ENCODE measurements at regions not wholly inside any gene's neighbourhood (a gene's known extent, or its start where the extent isn't known, plus 50 kb on each side); places are given as distances from the start of the nearest gene placed in this dataset.
"Not testable (repeated sequence)": the region's sequence is repeated elsewhere in the genome, so short reads cannot be mapped to it uniquely, and the experiment has no call there.

- ChIA-PET CTCF (no interaction called here), POLR2A (no interaction called here)
- DNase-seq (ENCODE audit: extremely low spot score): no peak
- no peak for TF ChIP-seq FOXK2 (IDR thresholded peaks at IDR 0.05)
- TF ChIP-seq L3MBTL2 (conservative IDR thresholded peaks at IDR 0.05): no peak
- no peak for TF ChIP-seq ARNT (IDR thresholded peaks at IDR 0.05)
- no peak for TF ChIP-seq SUZ12 (IDR thresholded peaks at IDR 0.05)
- TF ChIP-seq CTBP1 (IDR thresholded peaks at IDR 0.05; ENCODE audit: borderline replicate concordance): no peak
- TF ChIP-seq LEF1 (IDR thresholded peaks at IDR 0.05; ENCODE audit: borderline replicate concordance): no peak
- no peak for TF ChIP-seq HDGF (IDR thresholded peaks at IDR 0.05; ENCODE audit: borderline replicate concordance)
- TF ChIP-seq NFRKB (IDR thresholded peaks at IDR 0.05): no peak
- TF ChIP-seq TARDBP (IDR thresholded peaks at IDR 0.05): no peak
- TF ChIP-seq ZNF384 (IDR thresholded peaks at IDR 0.05): no peak
- no peak for TF ChIP-seq BHLHE40 (IDR thresholded peaks at IDR 0.05; ENCODE audit: borderline replicate concordance)
Observed at GRCh38 chr1:203995228-203995627, 77.7 kb upstream of the SOX13 start.

GRCh38 chr1:203996126-203996525 is 76.8 kb upstream of the SOX13 start:
- peak; percentile 47 for DNase-seq (ENCODE audit: extremely low spot score)
- POLR2A ChIA-PET: no interaction called here
- CTCF ChIA-PET: no interaction called here
- TF ChIP-seq ELF4 (IDR thresholded peaks at IDR 0.05) (no peak), FOXA1 (IDR thresholded peaks at IDR 0.05) (no peak), CTBP1 (IDR thresholded peaks at IDR 0.05; ENCODE audit: borderline replicate concordance) (no peak)
- TF ChIP-seq, protein P1, sequence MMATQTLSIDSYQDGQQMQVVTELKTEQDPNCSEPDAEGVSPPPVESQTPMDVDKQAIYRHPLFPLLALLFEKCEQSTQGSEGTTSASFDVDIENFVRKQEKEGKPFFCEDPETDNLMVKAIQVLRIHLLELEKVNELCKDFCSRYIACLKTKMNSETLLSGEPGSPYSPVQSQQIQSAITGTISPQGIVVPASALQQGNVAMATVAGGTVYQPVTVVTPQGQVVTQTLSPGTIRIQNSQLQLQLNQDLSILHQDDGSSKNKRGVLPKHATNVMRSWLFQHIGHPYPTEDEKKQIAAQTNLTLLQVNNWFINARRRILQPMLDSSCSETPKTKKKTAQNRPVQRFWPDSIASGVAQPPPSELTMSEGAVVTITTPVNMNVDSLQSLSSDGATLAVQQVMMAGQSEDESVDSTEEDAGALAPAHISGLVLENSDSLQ (IDR thresholded peaks at IDR 0.05): peak; percentile 49

DNA sequence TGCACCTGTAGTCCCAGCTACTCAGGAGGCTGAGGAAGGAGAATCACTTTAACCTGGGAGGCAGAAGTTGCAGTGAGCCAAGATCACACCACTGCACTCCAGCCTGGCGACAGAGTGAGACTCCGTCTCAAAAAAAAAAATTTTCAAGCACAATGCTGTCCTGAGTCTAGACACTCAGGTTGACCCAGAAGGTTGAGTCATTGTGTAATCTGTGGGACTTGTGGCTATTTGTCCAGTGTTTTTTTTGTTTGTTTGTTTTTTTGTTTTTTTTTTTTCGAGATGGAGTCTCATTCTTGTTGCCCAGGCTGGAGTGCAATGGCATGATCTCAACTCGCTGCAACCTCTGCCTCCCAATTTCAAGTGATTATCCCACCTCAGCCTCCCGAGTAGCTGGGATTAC is 74.3 kb upstream of the SOX13 start:
- POLR2A ChIA-PET; CTCF ChIA-PET; DNase-seq (ENCODE audit: extremely low spot score): not testable (repeated sequence)

DNA sequence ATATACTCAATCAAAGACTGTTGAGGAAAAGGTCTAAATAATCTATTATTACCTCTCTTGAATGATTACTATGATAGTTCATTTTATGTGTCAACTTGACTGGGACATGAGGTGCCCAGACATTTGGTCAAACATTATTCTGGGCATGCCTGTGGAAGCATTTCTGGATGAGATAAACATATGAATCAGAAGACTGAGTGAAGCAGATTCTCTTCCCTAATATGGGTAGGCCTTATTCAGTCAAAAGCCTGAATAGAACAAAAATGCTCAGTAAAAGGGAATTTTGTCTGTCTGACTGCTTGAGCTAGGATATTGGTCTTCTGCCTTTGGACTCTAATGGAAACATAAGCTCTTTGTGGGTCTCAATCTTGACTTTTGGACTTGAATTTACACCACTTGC is 73.3 kb upstream of the SOX13 start:
- no peak for DNase-seq (ENCODE audit: extremely low spot score)
- POLR2A ChIA-PET: no interaction called here
- no peak for TF ChIP-seq FOXM1 (IDR thresholded peaks at IDR 0.05; ENCODE audit: borderline replicate concordance)
- TF ChIP-seq ZNF384 (IDR thresholded peaks at IDR 0.05): no peak
- no peak for TF ChIP-seq SUZ12 (IDR thresholded peaks at IDR 0.05)
- TF ChIP-seq ARNT (IDR thresholded peaks at IDR 0.05): no peak
- TF ChIP-seq HDGF (IDR thresholded peaks at IDR 0.05; ENCODE audit: borderline replicate concordance): no peak
- no peak for TF ChIP-seq SP1 (IDR thresholded peaks at IDR 0.05)
- TF ChIP-seq NFRKB (IDR thresholded peaks at IDR 0.05): no peak
- TF ChIP-seq ELF4 (IDR thresholded peaks at IDR 0.05): no peak
- TF ChIP-seq FOXK2 (IDR thresholded peaks at IDR 0.05): no peak
- no peak for TF ChIP-seq TARDBP (IDR thresholded peaks at IDR 0.05)
- TF ChIP-seq FOXA1 (IDR thresholded peaks at IDR 0.05): no peak
- TF ChIP-seq LEF1 (IDR thresholded peaks at IDR 0.05; ENCODE audit: borderline replicate concordance): no peak
- TF ChIP-seq, protein P1 (IDR thresholded peaks at IDR 0.05): no peak
- no peak for TF ChIP-seq BHLHE40 (IDR thresholded peaks at IDR 0.05; ENCODE audit: borderline replicate concordance)
- CTCF ChIA-PET: no interaction called here

DNA sequence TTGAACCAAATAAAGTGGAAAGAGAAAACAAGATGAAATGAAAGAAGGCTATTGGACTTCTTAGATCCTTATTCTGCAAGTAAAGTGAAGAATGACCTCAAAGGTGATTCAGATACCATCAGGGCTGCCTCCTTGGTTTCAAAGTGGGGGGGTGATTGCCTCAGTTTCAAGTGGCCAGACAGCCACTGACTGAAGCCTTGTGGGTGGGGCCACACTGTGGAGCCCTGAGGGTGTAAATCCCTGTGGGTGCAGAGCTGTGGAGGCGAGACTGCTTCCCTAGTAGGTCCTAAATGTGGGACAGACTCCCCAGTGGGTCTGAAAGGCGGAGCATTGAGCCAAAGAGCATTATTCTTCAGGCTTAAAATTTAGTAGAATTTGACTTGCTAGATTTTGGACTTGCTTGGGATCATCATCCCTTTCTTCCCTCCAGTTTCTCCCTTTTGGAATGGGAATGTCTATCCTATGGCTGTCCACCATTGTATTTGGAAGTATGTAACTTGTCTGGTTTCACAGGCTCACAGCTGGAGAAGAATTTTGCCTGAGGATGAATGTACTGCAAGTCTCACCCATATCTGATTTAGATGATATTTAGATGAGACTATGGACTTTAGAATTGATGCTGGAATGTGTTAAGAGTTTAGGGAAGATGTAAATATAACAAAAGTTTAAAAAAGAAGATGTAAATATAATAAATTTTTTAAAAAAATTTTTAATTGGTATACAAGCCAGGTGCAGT is 71.6 kb upstream of the SOX13 start:
- ChIA-PET CTCF (no interaction called here), POLR2A (no interaction called here)
- no peak for DNase-seq (ENCODE audit: extremely low spot score)
- TF ChIP-seq FOXA1 (IDR thresholded peaks at IDR 0.05) (no peak), FOXK2 (IDR thresholded peaks at IDR 0.05) (no peak)

GRCh38 chr1:204002614-204003013 is 70.3 kb upstream of the SOX13 start:
- CTCF ChIA-PET: no interaction called here

GRCh38 chr1:204003536-204003935 is 69.4 kb upstream of the SOX13 start:
- TF ChIP-seq CTBP1 (IDR thresholded peaks at IDR 0.05; ENCODE audit: borderline replicate concordance): no peak
- TF ChIP-seq L3MBTL2 (conservative IDR thresholded peaks at IDR 0.05): no peak
- TF ChIP-seq SUZ12 (IDR thresholded peaks at IDR 0.05): no peak
- no peak for TF ChIP-seq FOXA1 (IDR thresholded peaks at IDR 0.05)
- no peak for TF ChIP-seq HDGF (IDR thresholded peaks at IDR 0.05; ENCODE audit: borderline replicate concordance)
- TF ChIP-seq NFRKB (IDR thresholded peaks at IDR 0.05): no peak
- no peak for TF ChIP-seq LEF1 (IDR thresholded peaks at IDR 0.05; ENCODE audit: borderline replicate concordance)
- TF ChIP-seq BHLHE40 (IDR thresholded peaks at IDR 0.05; ENCODE audit: borderline replicate concordance): no peak
- no peak for TF ChIP-seq ARNT (IDR thresholded peaks at IDR 0.05)
- no peak for TF ChIP-seq ZNF384 (IDR thresholded peaks at IDR 0.05)
- POLR2A ChIA-PET: no interaction called here
- no peak for DNase-seq (ENCODE audit: extremely low spot score)
- CTCF ChIA-PET: no interaction called here

More at GRCh38 chr1:204002614-204003013, 70.3 kb upstream of the SOX13 start:
- no peak for TF ChIP-seq FOXM1 (IDR thresholded peaks at IDR 0.05; ENCODE audit: borderline replicate concordance)
- no peak for TF ChIP-seq NFRKB (IDR thresholded peaks at IDR 0.05)
- no peak for TF ChIP-seq L3MBTL2 (conservative IDR thresholded peaks at IDR 0.05)
- no peak for TF ChIP-seq TARDBP (IDR thresholded peaks at IDR 0.05)
- no peak for TF ChIP-seq SUZ12 (IDR thresholded peaks at IDR 0.05)
- TF ChIP-seq CTBP1 (IDR thresholded peaks at IDR 0.05; ENCODE audit: borderline replicate concordance): no peak
- no peak for TF ChIP-seq SP1 (IDR thresholded peaks at IDR 0.05)
- TF ChIP-seq, protein P1 (IDR thresholded peaks at IDR 0.05): no peak
- TF ChIP-seq BHLHE40 (IDR thresholded peaks at IDR 0.05; ENCODE audit: borderline replicate concordance): no peak
- TF ChIP-seq LEF1 (IDR thresholded peaks at IDR 0.05; ENCODE audit: borderline replicate concordance): no peak
- no peak for TF ChIP-seq ZNF384 (IDR thresholded peaks at IDR 0.05)
- no peak for TF ChIP-seq FOXA1 (IDR thresholded peaks at IDR 0.05)
- TF ChIP-seq ELF4 (IDR thresholded peaks at IDR 0.05): no peak
- no peak for TF ChIP-seq HDGF (IDR thresholded peaks at IDR 0.05; ENCODE audit: borderline replicate concordance)
- no peak for DNase-seq (ENCODE audit: extremely low spot score)
- POLR2A ChIA-PET: no interaction called here

Data from HEK293T (cell line).